AG04450 (cell line): ENCODE measurements at regions not wholly inside any gene's neighbourhood (a gene's known extent, or its start where the extent isn't known, plus 50 kb on each side); places are given as distances from the start of the nearest gene placed in this dataset.

Experiments
- CTCF ChIA-PET: fragments of 300-600, 350-600 bp; formaldehyde crosslinking; extraction: SDS; loops from one replicate; lab custom pipeline; 2022; ENCODE audit warnings: antibody characterized with exemption, inconsistent platforms; lab: Charles Lee
- POLR2A ChIA-PET: fragments of 350-600 bp; formaldehyde crosslinking; extraction: SDS; loops from one replicate; lab custom pipeline; 2021; ENCODE audit warnings: antibody characterized with exemption, inconsistent platforms; lab: Yijun Ruan, JAX
- DNase-seq: peaks from one replicate; pipeline ENCODE4 v3.0.0-alpha.2; 2011; ENCODE audit warnings: low read depth, low spot score
- H3K27ac ChIP-seq: one replicate; pipeline ENCODE4 v1.5.1; 2012; ENCODE audit warnings: low read depth, low read length, control low read depth
- H3K27me3 ChIP-seq: one replicate; pipeline ENCODE4 v1.6.0; 2012; ENCODE audit warnings: low read length; ENCODE audit not compliant: control insufficient read depth, insufficient read depth
- H3K4me3 ChIP-seq: 2 replicates; pipeline ENCODE4 v1.5.1; 2011; ENCODE audit warnings: mild to moderate bottlenecking, low read depth, low read length, control low read depth
- H3K9me3 ChIP-seq: 2 replicates; pipeline ENCODE4 v1.5.1; 2012; ENCODE audit warnings: low read length; ENCODE audit not compliant: control insufficient read depth, insufficient read depth
- CTCF ChIP-seq: IDR thresholded peaks from 2 replicates; pipeline ENCODE4 v1.5.1; 2011; ENCODE audit warnings: low read depth, low read length, control low read depth, inconsistent platforms

DNA sequence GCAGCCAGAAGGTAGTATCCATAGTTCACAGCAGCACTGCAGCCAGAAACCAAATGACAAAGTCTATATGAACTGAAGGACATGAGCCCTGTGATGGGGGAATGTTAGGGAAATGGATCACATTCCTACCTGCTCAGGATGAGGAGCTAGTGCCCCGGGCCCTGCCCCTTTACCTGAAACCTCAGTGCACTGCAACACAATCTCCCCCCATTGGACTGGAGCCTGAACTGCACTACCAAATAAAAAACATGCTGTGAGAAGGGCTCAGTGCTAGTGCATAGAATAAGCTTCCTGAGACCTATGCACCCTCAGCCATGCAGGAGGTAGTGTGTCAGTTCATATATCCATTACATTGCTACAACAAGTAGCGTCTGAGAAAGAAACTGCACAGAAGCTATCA, 477.8 kb downstream of the HACE1 start:
- Histone ChIP-seq H3K27me3 (no peaks in the 10 kb centered on the region), H3K27ac (no peak overlapping the region), H3K9me3 (peaks cover 13% of the 10 kb centered on the region; the same call in 1 of the 2 replicates), H3K4me3 (no peak overlapping the region)
- no peak for DNase-seq
- TF ChIP-seq CTCF = no peak
- ChIA-PET POLR2A (no interaction called here), CTCF (no interaction called here)

- POLR2A ChIA-PET = no interaction called here
- H3K4me3 ChIP-seq = no peak overlapping the region
- no peak overlapping the region for H3K27ac ChIP-seq
- DNase-seq = no peak
- no peak for TF ChIP-seq CTCF
- CTCF ChIA-PET = no interaction called here
- H3K9me3 ChIP-seq = peaks cover 5% of the 10 kb centered on the region
- no peaks in the 10 kb centered on the region for H3K27me3 ChIP-seq
Observed at GRCh38 chr6:104365451-104366234, 494.1 kb downstream of the HACE1 start.

GRCh38 chr6:104357928-104358327, 501.8 kb downstream of the HACE1 start:
- Histone ChIP-seq H3K27me3 (no peaks in the 10 kb centered on the region), H3K27ac (no peak overlapping the region), H3K9me3 (peaks cover 12% of the 10 kb centered on the region), H3K4me3 (no peak overlapping the region)
- ChIA-PET POLR2A (no interaction called here), CTCF (no interaction called here)
- no peak for DNase-seq
- no peak for TF ChIP-seq CTCF

- H3K27me3 ChIP-seq = no peaks in the 10 kb centered on the region
- ChIA-PET POLR2A (no interaction called here), CTCF (interaction anchor here (0.6 kb wide), 1 partner anchor 699 kb away, joined by 3 read pairs; no protein-coding TSS in a partner anchor)
- TF ChIP-seq CTCF = no peak
- peaks cover 11% of the 10 kb centered on the region for H3K9me3 ChIP-seq
- no peak overlapping the region for H3K27ac ChIP-seq
- no peak for DNase-seq
- H3K4me3 ChIP-seq = no peak overlapping the region
Observed at GRCh38 chr6:104356197-104356596, 503.5 kb downstream of the HACE1 start.

DNA sequence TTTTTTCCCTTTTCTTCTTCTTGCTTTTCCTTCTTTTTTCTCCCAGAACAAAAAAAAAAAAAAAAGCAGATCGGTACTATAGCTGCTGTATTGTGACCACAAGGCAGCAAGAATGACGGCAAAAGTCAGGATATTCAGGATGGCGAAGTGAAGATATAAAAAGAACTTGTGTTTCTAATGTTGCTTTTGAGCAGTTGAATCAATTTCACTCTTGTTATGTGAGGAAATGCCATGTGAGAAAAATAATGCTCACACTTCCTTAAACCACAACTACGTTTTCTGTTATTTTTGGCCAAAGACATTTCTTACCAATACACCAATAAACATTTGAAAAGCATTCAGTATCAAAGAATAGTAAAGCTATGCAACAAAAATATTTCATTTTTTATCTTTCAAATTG, 510.5 kb downstream of the HACE1 start:
- Histone ChIP-seq H3K27ac (no peak overlapping the region), H3K27me3 (no peaks in the 10 kb centered on the region), H3K9me3 (peaks cover 4% of the 10 kb centered on the region; the same call in 1 of the 2 replicates), H3K4me3 (no peak overlapping the region)
- no peak for TF ChIP-seq CTCF
- no peak for DNase-seq
- ChIA-PET POLR2A (no interaction called here), CTCF (no interaction called here)
